GM11168 (cell line): ENCODE measurements at regions not wholly inside any gene's neighbourhood (a gene's known extent, or its start where the extent isn't known, plus 50 kb on each side); places are given as distances from the start of the nearest gene placed in this dataset.

Experiments used
- in situ Hi-C: fragments of 300-500 bp; cut with MboI; formaldehyde crosslinking; loops from one replicate; pipeline ENCODE4 v1.12.0; 2022; ENCODE audit warnings: low sequenced_read_pairs; ENCODE audit not compliant: unreplicated experiment

- in situ Hi-C loops, result no loop called here
Measured at GRCh38 chr19:29367791-29368222, 154.9 kb upstream of the UQCRFS1 start.

- in situ Hi-C loops, result no loop called here
Measured at GRCh38 chr19:29370276-29370675, 155.5 kb upstream of the VSTM2B start.

- in situ Hi-C loops, result no loop called here
Measured at GRCh38 chr19:29371251-29372090, 154.3 kb upstream of the VSTM2B start.

- in situ Hi-C loops, result no loop called here
Measured at GRCh38 chr19:29372091-29372415, 153.7 kb upstream of the VSTM2B start.

- in situ Hi-C loops, result no loop called here
Measured at GRCh38 chr19:29372461-29372860, 153.3 kb upstream of the VSTM2B start.

- in situ Hi-C loops, result no loop called here
Measured at GRCh38 chr19:29372921-29373797, 152.6 kb upstream of the VSTM2B start.

GRCh38 chr19:29375429-29376119 lies 150.2 kb upstream of the VSTM2B start:
- in situ Hi-C loops, result no loop called here

- in situ Hi-C loops, result no loop called here
Measured at GRCh38 chr19:29376855-29377354, 148.9 kb upstream of the VSTM2B start.

GRCh38 chr19:29378126-29378525 lies 147.7 kb upstream of the VSTM2B start:
- in situ Hi-C loops, result no loop called here

GRCh38 chr19:29378543-29379080 lies 147.2 kb upstream of the VSTM2B start:
- in situ Hi-C loops, result no loop called here

- in situ Hi-C loops, result no loop called here
Measured at GRCh38 chr19:29379257-29380021, 146.4 kb upstream of the VSTM2B start.

GRCh38 chr19:29380581-29380980 lies 145.2 kb upstream of the VSTM2B start:
- in situ Hi-C loops, result no loop called here

- in situ Hi-C loops, result no loop called here
Measured at GRCh38 chr19:29381353-29382203, 144.2 kb upstream of the VSTM2B start.

- in situ Hi-C loops, result no loop called here
Measured at GRCh38 chr19:29383696-29384095, 142.1 kb upstream of the VSTM2B start.

GRCh38 chr19:29384656-29385055 lies 141.1 kb upstream of the VSTM2B start:
- in situ Hi-C loops, result no loop called here

GRCh38 chr19:29385191-29385795 lies 140.5 kb upstream of the VSTM2B start:
- in situ Hi-C loops, result no loop called here

GRCh38 chr19:29386970-29387369 lies 138.8 kb upstream of the VSTM2B start:
- in situ Hi-C loops, result no loop called here

- in situ Hi-C loops, result no loop called here
Measured at GRCh38 chr19:29387586-29387985, 138.2 kb upstream of the VSTM2B start.
